ENCODE measurements at regions not wholly inside any gene's neighbourhood (a gene's known extent, or its start where the extent isn't known, plus 50 kb on each side); places are given as distances from the start of the nearest gene placed in this dataset.

DNA sequence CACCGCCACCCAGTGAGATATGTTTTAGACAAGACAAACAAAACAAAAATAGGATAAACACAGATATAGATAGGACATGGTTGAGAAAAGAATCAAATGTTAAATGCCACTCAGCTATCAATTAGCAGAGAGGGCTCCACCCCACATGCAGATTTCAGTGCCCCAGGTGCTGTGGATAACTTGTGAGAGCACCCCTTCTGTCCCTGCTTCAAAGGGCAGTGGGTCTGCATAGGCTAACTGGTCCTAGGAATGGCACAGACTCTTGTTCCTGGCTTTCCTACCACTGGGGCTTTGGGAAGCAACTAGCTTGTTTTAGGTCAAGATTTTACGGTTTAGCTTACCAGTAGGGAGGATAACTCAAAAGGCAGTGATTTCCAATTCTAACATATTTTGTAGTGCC, 460.3 kb downstream of the TSHZ3 start:
- H2BK5ac ChIP-seq (ENCODE audit: low read depth, low read length), result no peak overlapping the region
- H3K23me2 ChIP-seq (ENCODE audit: low read depth, low read length), result no peaks in the 10 kb centered on the region
- no peak overlapping the region for H3K4me2 ChIP-seq (ENCODE audit: insufficient read depth in 1 of 2, low read depth in 2 of 2, low read length in 2 of 2)
- no peak overlapping the region for H3K23ac ChIP-seq (ENCODE audit: insufficient read length)
- H3K4me3 ChIP-seq (ENCODE audit: extremely low read depth in 1 of 4, insufficient read depth in 2 of 4, low read depth in 3 of 4, low read length in 4 of 4), result no peak overlapping the region
- H4K91ac ChIP-seq (replicated peaks; ENCODE audit: insufficient read length, low read length), result no peak overlapping the region
- H3K79me2 ChIP-seq (ENCODE audit: control insufficient read depth in 1 of 2, insufficient read depth in 2 of 2, low read length in 2 of 2), result no peaks in the 10 kb centered on the region
- no peak overlapping the region for H3K14ac ChIP-seq (ENCODE audit: insufficient read length)
- no peak for FAIRE-seq
- no peak overlapping the region for H3K4ac ChIP-seq (replicated peaks; ENCODE audit: insufficient read length, low read depth, low read length)
- POLR2A ChIA-PET (ENCODE audit: partially characterized antibody), result no interaction called here
- H2BK12ac ChIP-seq (ENCODE audit: low read depth, low read length), result no peak overlapping the region
- CTCF ChIA-PET (ENCODE audit: partially characterized antibody), result interaction anchor here (0.7 to 1.6 kb wide), 6 partner anchors 11 to 105 kb away, joined by 3 to 4 read pairs (median 3); no protein-coding TSS in a partner anchor
- no peak overlapping the region for H3K18ac ChIP-seq (ENCODE audit: extremely low read depth, low read length)
- no peaks in the 10 kb centered on the region for H3K36me3 ChIP-seq (ENCODE audit: control insufficient read depth in 2 of 4, insufficient read depth in 4 of 4, low read length in 3 of 4)
- no peak for TF ChIP-seq YY1 (IDR thresholded peaks at IDR 0.05; ENCODE audit: low read depth, low read length)
- no peak for TF ChIP-seq POU5F1 (IDR thresholded peaks at IDR 0.05; ENCODE audit: low read depth, low read length)
- TF ChIP-seq BRCA1 (IDR thresholded peaks at IDR 0.05; ENCODE audit: low read depth, low read length), result no peak
- no peak for TF ChIP-seq RFX5 (IDR thresholded peaks at IDR 0.05; ENCODE audit: borderline replicate concordance, low read depth, low read length)
- TF ChIP-seq, protein P1, sequence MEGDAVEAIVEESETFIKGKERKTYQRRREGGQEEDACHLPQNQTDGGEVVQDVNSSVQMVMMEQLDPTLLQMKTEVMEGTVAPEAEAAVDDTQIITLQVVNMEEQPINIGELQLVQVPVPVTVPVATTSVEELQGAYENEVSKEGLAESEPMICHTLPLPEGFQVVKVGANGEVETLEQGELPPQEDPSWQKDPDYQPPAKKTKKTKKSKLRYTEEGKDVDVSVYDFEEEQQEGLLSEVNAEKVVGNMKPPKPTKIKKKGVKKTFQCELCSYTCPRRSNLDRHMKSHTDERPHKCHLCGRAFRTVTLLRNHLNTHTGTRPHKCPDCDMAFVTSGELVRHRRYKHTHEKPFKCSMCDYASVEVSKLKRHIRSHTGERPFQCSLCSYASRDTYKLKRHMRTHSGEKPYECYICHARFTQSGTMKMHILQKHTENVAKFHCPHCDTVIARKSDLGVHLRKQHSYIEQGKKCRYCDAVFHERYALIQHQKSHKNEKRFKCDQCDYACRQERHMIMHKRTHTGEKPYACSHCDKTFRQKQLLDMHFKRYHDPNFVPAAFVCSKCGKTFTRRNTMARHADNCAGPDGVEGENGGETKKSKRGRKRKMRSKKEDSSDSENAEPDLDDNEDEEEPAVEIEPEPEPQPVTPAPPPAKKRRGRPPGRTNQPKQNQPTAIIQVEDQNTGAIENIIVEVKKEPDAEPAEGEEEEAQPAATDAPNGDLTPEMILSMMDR (IDR thresholded peaks at IDR 0.05; ENCODE audit: control extremely low read depth in 1 of 3, insufficient read depth in 1 of 3, low read depth in 1 of 3, low read length in 3 of 3), result peak in 1 of 3 experiments; percentile 20; a peak in 1 of 4 replicates
- no peak for TF ChIP-seq KDM5A (IDR thresholded peaks at IDR 0.05; ENCODE audit: low read length)
- no peak for TF ChIP-seq BACH1 (IDR thresholded peaks at IDR 0.05; ENCODE audit: low read length)
- TF ChIP-seq, protein P2, sequence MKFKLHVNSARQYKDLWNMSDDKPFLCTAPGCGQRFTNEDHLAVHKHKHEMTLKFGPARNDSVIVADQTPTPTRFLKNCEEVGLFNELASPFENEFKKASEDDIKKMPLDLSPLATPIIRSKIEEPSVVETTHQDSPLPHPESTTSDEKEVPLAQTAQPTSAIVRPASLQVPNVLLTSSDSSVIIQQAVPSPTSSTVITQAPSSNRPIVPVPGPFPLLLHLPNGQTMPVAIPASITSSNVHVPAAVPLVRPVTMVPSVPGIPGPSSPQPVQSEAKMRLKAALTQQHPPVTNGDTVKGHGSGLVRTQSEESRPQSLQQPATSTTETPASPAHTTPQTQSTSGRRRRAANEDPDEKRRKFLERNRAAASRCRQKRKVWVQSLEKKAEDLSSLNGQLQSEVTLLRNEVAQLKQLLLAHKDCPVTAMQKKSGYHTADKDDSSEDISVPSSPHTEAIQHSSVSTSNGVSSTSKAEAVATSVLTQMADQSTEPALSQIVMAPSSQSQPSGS (IDR thresholded peaks at IDR 0.05; ENCODE audit: low read length), result no peak
- no peak overlapping the region for H3K56ac ChIP-seq (replicated peaks; ENCODE audit: insufficient read length, low read depth, low read length)
- 92% methylated on average over 2 of the region's 2 CpGs; no CpG with 5 or more reads in 1 of the 2 experiments for WGBS, 2 experiments (ENCODE audit: extremely low coverage in 1 of 2, insufficient coverage in 1 of 2, insufficient read length in 1 of 2, insufficient replicate concordance in 2 of 2, low coverage in 1 of 2, low lambda C conversion rate in 2 of 2, missing lambda C conversion rate in 1 of 2)
- H3K9me3 ChIP-seq (ENCODE audit: insufficient read depth in 2 of 2, low read depth in 1 of 2, low read length in 1 of 2), result 0 out of 4 replicates have a peak, but pooled peaks cover 0 to 2% of the 10 kb centered on the region in 2 experiments
- H4K20me1 ChIP-seq (replicated peaks in 1 of 2; ENCODE audit: control insufficient read depth in 1 of 2, insufficient read depth in 2 of 2, low read length in 2 of 2), result no peaks in the 10 kb centered on the region
- no peak overlapping the region for H2AFZ ChIP-seq (ENCODE audit: low read length)
- H3K79me1 ChIP-seq (ENCODE audit: low read depth, low read length), result no peaks in the 10 kb centered on the region
- H2BK15ac ChIP-seq (ENCODE audit: low read length), result no peak overlapping the region
- no peak overlapping the region for H2BK20ac ChIP-seq (ENCODE audit: low read length)
- no peak overlapping the region for H3K9ac ChIP-seq (replicated peaks in 1 of 4; ENCODE audit: extremely low read depth in 1 of 4, low read depth in 3 of 4, low read length in 3 of 4)
- no peak overlapping the region for H4K5ac ChIP-seq (ENCODE audit: insufficient read length, low read depth, low read length)
- no peak overlapping the region for H2BK120ac ChIP-seq (replicated peaks; ENCODE audit: low read depth, low read length)
- H4K8ac ChIP-seq (ENCODE audit: extremely low read depth, insufficient read depth, low read length), result no peak overlapping the region
- H2AK5ac ChIP-seq (ENCODE audit: low read depth, low read length), result no peak overlapping the region
- no peak overlapping the region for H3K27ac ChIP-seq (ENCODE audit: low read depth, low read length)
- H3K4me1 ChIP-seq (replicated peaks in 1 of 4; ENCODE audit: control insufficient read depth in 3 of 4, insufficient read depth in 4 of 4, low read length in 3 of 4), result peaks cover 0 to 2% (median 0%) of the 10 kb centered on the region in 4 experiments; a peak in 1 of 7 replicates
- H3K27me3 ChIP-seq (replicated peaks in 1 of 4; ENCODE audit: control insufficient read depth in 3 of 4, extremely low read depth in 1 of 4, insufficient read depth in 3 of 4, low read length in 3 of 4), result no peaks in the 10 kb centered on the region
- no peak for DNase-seq (ENCODE audit: low read depth in 1 of 2, low spot score in 2 of 2)
